Skeletal muscle tissue (tissue), 3 donors: ENCODE measurements at regions not wholly inside any gene's neighbourhood (a gene's known extent, or its start where the extent isn't known, plus 50 kb on each side); places are given as distances from the start of the nearest gene placed in this dataset.

ENCODE experiments used
- H3K27ac ChIP-seq: one replicate; pipeline ENCODE4 v1.7.0; 2013; ENCODE audit warnings: mild to moderate bottlenecking, low read depth, low read length, inconsistent platforms
- H3K27me3 ChIP-seq, 3 donors: one replicate each; pipeline ENCODE4 v1.7.0; 2013; ENCODE audit warnings: low read length in 3 of 3; ENCODE audit not compliant: control insufficient read depth in 3 of 3, insufficient read depth in 3 of 3
- H3K36me3 ChIP-seq, 3 donors: one replicate each; pipeline ENCODE4 v1.7.0; 2013; ENCODE audit warnings: low read length in 3 of 3; ENCODE audit not compliant: control insufficient read depth in 3 of 3, insufficient read depth in 3 of 3
- H3K4me1 ChIP-seq, 3 donors: one replicate each; pipeline ENCODE4 v1.7.0; 2013; ENCODE audit warnings: low read length in 3 of 3, mild to moderate bottlenecking in 3 of 3; ENCODE audit not compliant: control insufficient read depth in 3 of 3, insufficient read depth in 3 of 3
- H3K4me3 ChIP-seq, 3 donors: one replicate each; pipeline ENCODE4 v1.7.0; 2013; ENCODE audit warnings: low read length in 3 of 3
- H3K9ac ChIP-seq, 3 donors: one replicate each; pipeline ENCODE4 v1.7.0; 2013; ENCODE audit warnings: low read length in 3 of 3, mild to moderate bottlenecking in 3 of 3, moderate library complexity in 2 of 3, low read depth in 1 of 3
- H3K9me3 ChIP-seq, 3 donors: one replicate each; pipeline ENCODE4 v1.7.0; 2013; ENCODE audit warnings: low read length in 3 of 3; ENCODE audit not compliant: control insufficient read depth in 3 of 3
- donor health status: Osteomylitis.

- H3K4me3 ChIP-seq = no peak overlapping the region
- H3K27ac ChIP-seq = no peak overlapping the region
- no peak overlapping the region for H3K9ac ChIP-seq
- no peaks in the 10 kb centered on the region for H3K36me3 ChIP-seq
- peaks cover 0 to 4% (median 0%) of the 10 kb centered on the region in 3 donors for H3K27me3 ChIP-seq
- no peaks in the 10 kb centered on the region for H3K4me1 ChIP-seq
- H3K9me3 ChIP-seq = no peaks in the 10 kb centered on the region
These were observed 198.2 kb upstream of the TMC3 start for GRCh38 chr15:81572190-81572589.

- Histone ChIP-seq H3K9ac (no peak overlapping the region), H3K27me3 (no peaks in the 10 kb centered on the region), H3K27ac (no peak overlapping the region), H3K9me3 (no peaks in the 10 kb centered on the region), H3K36me3 (no peaks in the 10 kb centered on the region), H3K4me3 (no peak overlapping the region), H3K4me1 (no peaks in the 10 kb centered on the region)
These were observed 195.5 kb upstream of the TMC3 start for GRCh38 chr15:81569286-81570080.

GRCh38 chr15:81567924-81568323, 193.9 kb upstream of the TMC3 start:
- Histone ChIP-seq H3K9me3 (no peaks in the 10 kb centered on the region), H3K9ac (no peak overlapping the region), H3K4me1 (no peaks in the 10 kb centered on the region), H3K4me3 (no peak overlapping the region), H3K27me3 (no peaks in the 10 kb centered on the region), H3K27ac (no peak overlapping the region), H3K36me3 (no peaks in the 10 kb centered on the region)

GRCh38 chr15:81562986-81563385, 189.0 kb upstream of the TMC3 start:
- no peak overlapping the region for H3K9ac ChIP-seq
- H3K4me3 ChIP-seq = no peak overlapping the region
- H3K9me3 ChIP-seq = no peaks in the 10 kb centered on the region
- no peaks in the 10 kb centered on the region for H3K36me3 ChIP-seq
- H3K27me3 ChIP-seq = no peaks in the 10 kb centered on the region
- no peaks in the 10 kb centered on the region for H3K4me1 ChIP-seq
- no peak overlapping the region for H3K27ac ChIP-seq

GRCh38 chr15:81560405-81560804, 186.4 kb upstream of the TMC3 start:
- H3K4me1 ChIP-seq = no peaks in the 10 kb centered on the region
- no peaks in the 10 kb centered on the region for H3K36me3 ChIP-seq
- H3K4me3 ChIP-seq = no peak overlapping the region
- H3K27ac ChIP-seq = no peak overlapping the region
- H3K27me3 ChIP-seq = no peaks in the 10 kb centered on the region
- no peaks in the 10 kb centered on the region for H3K9me3 ChIP-seq
- no peak overlapping the region for H3K9ac ChIP-seq

GRCh38 chr15:81558056-81558455, 184.0 kb upstream of the TMC3 start:
- Histone ChIP-seq H3K27me3 (no peaks in the 10 kb centered on the region), H3K9me3 (no peaks in the 10 kb centered on the region), H3K9ac (no peak overlapping the region), H3K27ac (no peak overlapping the region), H3K4me3 (no peak overlapping the region), H3K36me3 (no peaks in the 10 kb centered on the region), H3K4me1 (no peaks in the 10 kb centered on the region)

GRCh38 chr15:81555346-81555745, 181.3 kb upstream of the TMC3 start:
- no peaks in the 10 kb centered on the region for H3K4me1 ChIP-seq
- no peaks in the 10 kb centered on the region for H3K9me3 ChIP-seq
- no peak overlapping the region for H3K9ac ChIP-seq
- no peaks in the 10 kb centered on the region for H3K36me3 ChIP-seq
- no peaks in the 10 kb centered on the region for H3K27me3 ChIP-seq
- H3K27ac ChIP-seq = no peak overlapping the region
- H3K4me3 ChIP-seq = no peak overlapping the region

GRCh38 chr15:81548365-81549130, 174.5 kb upstream of the TMC3 start:
- Histone ChIP-seq H3K9me3 (no peaks in the 10 kb centered on the region), H3K4me1 (no peaks in the 10 kb centered on the region), H3K36me3 (no peaks in the 10 kb centered on the region), H3K9ac (no peak overlapping the region), H3K27ac (no peak overlapping the region), H3K27me3 (no peaks in the 10 kb centered on the region), H3K4me3 (no peak overlapping the region)

GRCh38 chr15:81547521-81548132, 173.6 kb upstream of the TMC3 start:
- Histone ChIP-seq H3K4me1 (no peaks in the 10 kb centered on the region), H3K27me3 (peaks cover 0 to 2% (median 0%) of the 10 kb centered on the region in 3 donors), H3K4me3 (no peak overlapping the region), H3K9ac (no peak overlapping the region), H3K36me3 (no peaks in the 10 kb centered on the region), H3K9me3 (no peaks in the 10 kb centered on the region), H3K27ac (no peak overlapping the region)

GRCh38 chr15:81544385-81544784, 170.4 kb upstream of the TMC3 start:
- H3K36me3 ChIP-seq = no peaks in the 10 kb centered on the region
- H3K4me3 ChIP-seq = no peak overlapping the region
- H3K27me3 ChIP-seq = peaks cover 0 to 2% (median 0%) of the 10 kb centered on the region in 3 donors
- no peak overlapping the region for H3K27ac ChIP-seq
- H3K9me3 ChIP-seq = no peaks in the 10 kb centered on the region
- no peak overlapping the region for H3K9ac ChIP-seq
- no peaks in the 10 kb centered on the region for H3K4me1 ChIP-seq
